ENCODE measurements at regions not wholly inside any gene's neighbourhood (a gene's known extent, or its start where the extent isn't known, plus 50 kb on each side); places are given as distances from the start of the nearest gene placed in this dataset.

- H3K4me3 ChIP-seq: no peak overlapping the region
- TF ChIP-seq CTCF (IDR thresholded peaks at IDR 0.05): no peak
- ATAC-seq (no peak), DNase-seq (no peak)
- H3K4me1 ChIP-seq: no peaks in the 10 kb centered on the region
- no peaks in the 10 kb centered on the region for H3K27me3 ChIP-seq (ENCODE audit: low read depth)
- no peaks in the 10 kb centered on the region for H3K9me3 ChIP-seq
- H3K36me3 ChIP-seq: no peaks in the 10 kb centered on the region
- no peak overlapping the region for H3K27ac ChIP-seq
- intact Hi-C loops (cut with DNase I): no loop called here
Observed at GRCh38 chr20:60761056-60761455, 491.0 kb upstream of the CDH4 start.

- no peak for DNase-seq
- H3K27me3 ChIP-seq (ENCODE audit: low read depth): no peaks in the 10 kb centered on the region
- intact Hi-C loops (cut with DNase I): no loop called here
- no peaks in the 10 kb centered on the region for H3K9me3 ChIP-seq
- no peak for ATAC-seq
- H3K36me3 ChIP-seq: no peaks in the 10 kb centered on the region
- no peaks in the 10 kb centered on the region for H3K4me1 ChIP-seq
- no peak for TF ChIP-seq CTCF (IDR thresholded peaks at IDR 0.05)
- H3K27ac ChIP-seq: no peak overlapping the region
- H3K4me3 ChIP-seq: no peak overlapping the region
Observed at GRCh38 chr20:60762386-60762785, 489.7 kb upstream of the CDH4 start.

GRCh38 chr20:60764328-60764727, 487.7 kb upstream of the CDH4 start:
- ATAC-seq (no peak), DNase-seq (no peak)
- Histone ChIP-seq H3K27me3 (ENCODE audit: low read depth) (no peaks in the 10 kb centered on the region), H3K27ac (no peak overlapping the region), H3K9me3 (no peaks in the 10 kb centered on the region), H3K36me3 (no peaks in the 10 kb centered on the region), H3K4me1 (no peaks in the 10 kb centered on the region), H3K4me3 (no peak overlapping the region)
- TF ChIP-seq CTCF (IDR thresholded peaks at IDR 0.05): no peak
- intact Hi-C loops (cut with DNase I): no loop called here

GRCh38 chr20:60764771-60765170, 487.3 kb upstream of the CDH4 start:
- H3K4me3 ChIP-seq: no peak overlapping the region
- intact Hi-C loops (cut with DNase I): no loop called here
- H3K27ac ChIP-seq: no peak overlapping the region
- no peaks in the 10 kb centered on the region for H3K4me1 ChIP-seq
- TF ChIP-seq CTCF (IDR thresholded peaks at IDR 0.05): no peak
- DNase-seq: no peak
- H3K9me3 ChIP-seq: no peaks in the 10 kb centered on the region
- no peaks in the 10 kb centered on the region for H3K27me3 ChIP-seq (ENCODE audit: low read depth)
- no peak for ATAC-seq
- no peaks in the 10 kb centered on the region for H3K36me3 ChIP-seq

GRCh38 chr20:60765821-60766403, 486.1 kb upstream of the CDH4 start:
- H3K36me3 ChIP-seq: no peaks in the 10 kb centered on the region
- H3K27ac ChIP-seq: no peak overlapping the region
- DNase-seq (no peak), ATAC-seq (no peak)
- intact Hi-C loops (cut with DNase I): no loop called here
- H3K27me3 ChIP-seq (ENCODE audit: low read depth): no peaks in the 10 kb centered on the region
- no peaks in the 10 kb centered on the region for H3K9me3 ChIP-seq
- no peak for TF ChIP-seq CTCF (IDR thresholded peaks at IDR 0.05)
- H3K4me3 ChIP-seq: no peak overlapping the region
- no peaks in the 10 kb centered on the region for H3K4me1 ChIP-seq

GRCh38 chr20:60768216-60768615, 483.8 kb upstream of the CDH4 start:
- Histone ChIP-seq H3K9me3 (no peaks in the 10 kb centered on the region), H3K27ac (no peak overlapping the region), H3K36me3 (no peaks in the 10 kb centered on the region), H3K4me1 (no peaks in the 10 kb centered on the region), H3K27me3 (ENCODE audit: low read depth) (no peaks in the 10 kb centered on the region), H3K4me3 (no peak overlapping the region)
- intact Hi-C loops (cut with DNase I): no loop called here
- DNase-seq (no peak), ATAC-seq (no peak)
- no peak for TF ChIP-seq CTCF (IDR thresholded peaks at IDR 0.05)
